WERI-Rb-1 (cell line): ENCODE measurements at regions not wholly inside any gene's neighbourhood (a gene's known extent, or its start where the extent isn't known, plus 50 kb on each side); places are given as distances from the start of the nearest gene placed in this dataset.

Experiments used
- DNase-seq: peaks from one replicate; pipeline ENCODE4 v3.0.0-alpha.2; 2020
- H3K27ac ChIP-seq: fragments of 250-450 bp; sonication (Bioruptor Pico); 2 replicates; pipeline ENCODE4 v1.5.1; 2020; ENCODE audit warnings: mild to moderate bottlenecking, moderate library complexity
- H3K27me3 ChIP-seq: fragments of 250-450 bp; sonication (Bioruptor Pico); 2 replicates; pipeline ENCODE4 v1.5.1; 2021; ENCODE audit warnings: mild to moderate bottlenecking, low read depth, moderate library complexity; ENCODE audit not compliant: insufficient read depth, severe bottlenecking
- H3K36me3 ChIP-seq: fragments of 250-450 bp; sonication (Bioruptor Pico); 2 replicates; pipeline ENCODE4 v1.5.1; 2020; ENCODE audit warnings: mild to moderate bottlenecking, moderate library complexity
- H3K4me3 ChIP-seq: 2 replicates; pipeline ENCODE4 v1.5.1; 2011; ENCODE audit warnings: low read depth, mild to moderate bottlenecking, control low read depth, low read length
- H3K9me3 ChIP-seq: fragments of 250-450 bp; sonication (Bioruptor Pico); 2 replicates; pipeline ENCODE4 v1.5.1; 2021; ENCODE audit warnings: mild to moderate bottlenecking, moderate library complexity; ENCODE audit not compliant: severe bottlenecking
- TF ChIP-seq, protein P1 (sequence below): IDR thresholded peaks from 2 replicates; pipeline ENCODE4 v1.5.1; 2011; ENCODE audit warnings: low read depth, mild to moderate bottlenecking, control low read depth, inconsistent platforms, low read length

DNA sequence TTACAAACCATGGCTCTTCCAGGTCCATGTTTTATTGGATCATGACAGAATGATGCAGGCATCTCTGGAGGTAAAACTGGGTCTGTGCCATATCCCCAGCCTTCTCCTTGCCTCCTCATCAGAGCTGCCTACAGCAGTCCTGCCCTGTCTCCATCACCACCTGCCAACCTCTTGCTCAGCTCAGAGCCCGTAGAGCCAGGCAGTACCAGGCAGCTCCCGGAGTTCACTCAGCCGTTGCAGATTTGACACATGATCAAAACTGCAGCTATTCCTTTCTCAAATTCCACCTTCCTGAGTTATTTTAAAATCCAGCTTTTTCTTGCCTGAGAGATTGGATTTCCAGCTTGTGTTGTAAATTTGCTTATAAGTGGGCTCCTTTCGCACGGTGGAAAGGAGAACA, 218.2 kb upstream of the CELF4 start:
- no peaks in the 10 kb centered on the region for H3K27me3 ChIP-seq
- no peaks in the 10 kb centered on the region for H3K9me3 ChIP-seq
- H3K4me3 ChIP-seq: no peak overlapping the region
- no peaks in the 10 kb centered on the region for H3K36me3 ChIP-seq
- TF ChIP-seq, protein P1, sequence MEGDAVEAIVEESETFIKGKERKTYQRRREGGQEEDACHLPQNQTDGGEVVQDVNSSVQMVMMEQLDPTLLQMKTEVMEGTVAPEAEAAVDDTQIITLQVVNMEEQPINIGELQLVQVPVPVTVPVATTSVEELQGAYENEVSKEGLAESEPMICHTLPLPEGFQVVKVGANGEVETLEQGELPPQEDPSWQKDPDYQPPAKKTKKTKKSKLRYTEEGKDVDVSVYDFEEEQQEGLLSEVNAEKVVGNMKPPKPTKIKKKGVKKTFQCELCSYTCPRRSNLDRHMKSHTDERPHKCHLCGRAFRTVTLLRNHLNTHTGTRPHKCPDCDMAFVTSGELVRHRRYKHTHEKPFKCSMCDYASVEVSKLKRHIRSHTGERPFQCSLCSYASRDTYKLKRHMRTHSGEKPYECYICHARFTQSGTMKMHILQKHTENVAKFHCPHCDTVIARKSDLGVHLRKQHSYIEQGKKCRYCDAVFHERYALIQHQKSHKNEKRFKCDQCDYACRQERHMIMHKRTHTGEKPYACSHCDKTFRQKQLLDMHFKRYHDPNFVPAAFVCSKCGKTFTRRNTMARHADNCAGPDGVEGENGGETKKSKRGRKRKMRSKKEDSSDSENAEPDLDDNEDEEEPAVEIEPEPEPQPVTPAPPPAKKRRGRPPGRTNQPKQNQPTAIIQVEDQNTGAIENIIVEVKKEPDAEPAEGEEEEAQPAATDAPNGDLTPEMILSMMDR: no peak
- DNase-seq: no peak
- no peak overlapping the region for H3K27ac ChIP-seq

DNA sequence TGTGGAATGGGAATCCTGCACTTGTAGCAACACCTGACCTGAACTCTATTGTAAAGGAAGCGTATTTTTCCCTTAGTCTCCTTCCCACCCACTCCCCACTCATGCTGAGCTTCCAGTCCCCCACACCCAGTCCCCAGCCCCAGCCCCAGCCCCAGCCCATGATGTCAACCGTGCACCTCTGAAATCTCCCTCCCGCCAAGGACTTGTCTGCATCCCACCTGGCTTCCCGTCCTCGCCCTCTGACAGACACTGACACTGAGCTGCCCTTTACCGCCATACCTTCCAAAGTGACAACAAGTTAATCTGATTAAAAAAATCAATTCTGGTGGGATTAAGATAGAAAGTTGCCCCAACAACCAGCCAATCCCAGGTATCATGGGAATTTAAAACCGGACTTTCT, 213.6 kb upstream of the CELF4 start:
- peak; percentile 80 for DNase-seq
- H3K4me3 ChIP-seq: no peak overlapping the region
- TF ChIP-seq, protein P1: no peak

DNA sequence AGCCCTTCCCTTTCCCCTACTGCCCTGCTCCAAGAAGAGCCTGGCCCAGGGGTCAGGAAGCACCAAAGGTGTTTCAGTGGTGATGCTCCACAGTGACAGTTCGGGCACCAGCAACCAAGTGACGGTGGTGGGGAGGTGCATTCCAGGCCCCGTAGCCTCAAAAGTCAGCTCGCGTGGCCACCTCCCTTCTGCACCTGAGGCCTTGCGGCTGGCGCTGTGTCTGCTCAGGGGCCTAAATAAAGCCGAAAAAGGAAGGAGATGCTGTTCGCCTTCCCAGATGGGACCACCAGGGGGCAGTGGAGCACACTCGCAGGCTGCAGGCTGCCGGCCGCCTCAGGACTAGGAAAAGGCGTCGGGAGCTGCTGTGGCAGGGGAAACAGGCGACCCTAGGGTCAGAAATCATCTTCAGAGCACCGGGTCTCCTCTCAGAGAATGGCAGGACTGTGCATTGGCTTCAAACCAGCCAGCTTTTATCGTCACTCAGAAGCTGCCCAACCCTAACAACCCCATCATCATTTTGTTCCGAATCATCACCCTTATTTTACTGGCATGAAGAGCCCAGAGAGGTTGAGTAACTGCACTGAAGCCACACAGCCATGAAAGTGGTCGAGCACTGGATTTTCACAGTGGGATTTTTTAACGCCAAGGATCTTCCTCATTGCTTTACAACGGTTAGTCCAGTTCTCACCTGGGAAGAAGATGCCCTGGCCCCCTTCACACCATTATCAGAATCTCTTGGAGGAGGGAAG, 213.0 kb upstream of the CELF4 start:
- H3K36me3 ChIP-seq: no peaks in the 10 kb centered on the region
- no peaks in the 10 kb centered on the region for H3K27me3 ChIP-seq
- H3K9me3 ChIP-seq: no peaks in the 10 kb centered on the region
- no peak overlapping the region for H3K27ac ChIP-seq
- DNase-seq: peak; percentile 82
- no peak overlapping the region for H3K4me3 ChIP-seq
- TF ChIP-seq, protein P1: peak; percentile 90

More for the DNA sequence above, 213.6 kb upstream of the CELF4 start:
- no peaks in the 10 kb centered on the region for H3K36me3 ChIP-seq
- no peaks in the 10 kb centered on the region for H3K9me3 ChIP-seq
- H3K27ac ChIP-seq: no peak overlapping the region
- H3K27me3 ChIP-seq: no peaks in the 10 kb centered on the region

DNA sequence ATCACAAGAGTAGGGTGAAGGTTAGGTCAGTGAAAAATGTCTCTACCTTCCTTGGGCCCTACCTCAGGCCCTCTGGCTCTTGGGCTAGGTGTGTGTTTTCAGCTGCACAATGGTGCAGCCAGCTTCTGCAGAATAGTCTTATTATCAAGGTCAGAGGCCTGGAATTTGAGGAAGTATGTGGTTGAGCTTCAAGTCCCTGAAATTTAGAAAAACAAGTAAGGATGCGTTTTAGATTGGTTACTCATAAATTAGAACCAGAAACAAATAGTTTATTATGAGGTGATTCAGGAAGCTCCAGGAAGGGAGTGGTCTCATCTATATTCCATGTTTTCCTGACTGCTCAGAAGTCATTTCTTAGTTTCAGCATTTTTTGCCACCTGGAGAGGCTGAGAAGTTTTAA, 204.2 kb upstream of the CELF4 start:
- Histone ChIP-seq H3K27ac (no peak overlapping the region), H3K4me3 (no peak overlapping the region), H3K27me3 (no peaks in the 10 kb centered on the region), H3K36me3 (no peaks in the 10 kb centered on the region), H3K9me3 (no peaks in the 10 kb centered on the region)
- TF ChIP-seq, protein P1: no peak
- no peak for DNase-seq

DNA sequence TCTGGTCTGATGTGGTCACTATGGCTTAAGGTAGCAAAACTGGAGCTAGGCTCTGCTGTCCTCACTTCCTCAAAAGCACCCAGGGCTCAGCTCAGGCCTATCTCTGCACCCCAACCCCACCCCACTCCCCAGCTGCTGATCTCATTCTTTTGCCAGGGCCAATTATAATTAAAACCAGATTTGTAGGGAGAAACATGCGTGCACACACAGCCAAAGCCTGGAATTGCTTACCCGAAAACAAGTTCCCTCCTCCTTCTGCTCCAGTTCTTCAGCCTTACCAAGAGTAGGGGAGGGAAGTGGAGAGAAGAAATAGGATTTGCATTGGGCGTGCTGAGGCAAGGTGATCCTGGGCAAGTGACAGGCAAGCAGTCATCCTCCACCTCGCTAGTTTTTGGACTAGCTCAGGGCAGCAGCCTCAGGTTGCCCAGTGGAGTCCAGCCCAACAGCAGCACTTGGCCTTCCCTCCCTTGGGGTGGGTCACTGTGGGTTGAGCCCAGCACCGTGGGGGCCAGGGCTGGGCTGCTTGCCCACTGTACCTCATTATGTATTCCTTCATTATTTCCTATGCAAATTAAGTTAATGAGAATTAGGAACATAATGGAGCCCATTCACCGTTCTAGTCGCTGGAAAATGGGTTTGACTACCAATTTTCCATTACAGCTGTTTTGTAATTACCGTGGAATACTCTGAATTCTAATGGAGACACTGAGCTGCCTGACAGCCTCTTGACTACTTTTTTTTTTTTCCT, 199.1 kb upstream of the CELF4 start:
- TF ChIP-seq, protein P1: no peak
- no peaks in the 10 kb centered on the region for H3K36me3 ChIP-seq
- H3K4me3 ChIP-seq: no peak overlapping the region
- H3K27me3 ChIP-seq: no peaks in the 10 kb centered on the region
- no peak overlapping the region for H3K27ac ChIP-seq
- DNase-seq: no peak
- H3K9me3 ChIP-seq: no peaks in the 10 kb centered on the region
